ENCODE measurements at regions not wholly inside any gene's neighbourhood (a gene's known extent, or its start where the extent isn't known, plus 50 kb on each side); places are given as distances from the start of the nearest gene placed in this dataset.

DNA sequence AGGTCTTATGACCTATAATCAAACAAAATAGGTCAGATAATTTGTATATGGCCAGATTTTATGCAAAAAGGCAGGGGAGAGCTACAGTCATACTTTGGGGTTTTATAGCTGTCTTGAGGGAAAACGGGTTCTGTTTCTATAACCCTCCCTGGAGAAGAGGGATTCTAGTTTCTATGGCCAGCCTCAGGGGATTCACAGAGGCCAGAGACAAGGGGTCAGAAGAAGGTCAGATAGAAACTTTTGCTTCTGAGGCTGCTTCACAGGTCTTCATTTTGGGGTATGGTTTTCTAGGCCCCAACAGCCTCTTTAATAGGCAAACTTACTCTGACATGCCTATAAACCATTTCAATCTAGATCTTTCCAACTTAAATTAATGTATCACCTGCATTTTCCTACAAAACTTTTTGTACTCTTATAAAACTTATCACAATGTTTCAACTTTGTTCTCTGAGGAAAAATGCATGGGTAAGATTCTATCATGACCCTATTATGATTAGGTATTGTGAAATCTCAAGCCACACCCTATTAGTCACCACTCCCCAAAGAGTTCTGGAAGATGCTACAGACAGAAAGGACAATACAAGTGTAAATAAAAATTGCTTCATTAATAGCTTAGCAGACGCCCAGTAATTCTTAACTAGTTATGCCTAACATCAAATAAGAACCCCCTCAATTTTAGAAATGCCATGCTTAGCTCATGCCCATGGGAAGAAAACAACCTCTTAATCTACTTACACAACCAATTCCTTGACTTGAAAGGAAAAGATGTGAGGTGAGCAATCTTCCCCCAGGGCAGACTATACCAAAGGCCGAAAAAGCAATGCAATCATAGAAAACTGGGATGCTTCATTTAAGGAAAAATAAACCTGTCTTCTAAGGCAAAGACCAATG is 396.6 kb downstream of the TLR4 start:
- no peaks in the 10 kb centered on the region for H3K9me3 ChIP-seq (ENCODE audit: control insufficient read depth in 2 of 2, low read length in 2 of 2)
- no peaks in the 10 kb centered on the region for H3K36me3 ChIP-seq (ENCODE audit: control insufficient read depth in 2 of 2, insufficient read depth in 2 of 2, low read length in 2 of 2)
- H3K9ac ChIP-seq (ENCODE audit: low read length in 2 of 2): no peak overlapping the region
- H3K27ac ChIP-seq (ENCODE audit: low read length): no peak overlapping the region
- H3K4me1 ChIP-seq (ENCODE audit: control insufficient read depth, insufficient read depth, low read length): no peaks in the 10 kb centered on the region
- no peaks in the 10 kb centered on the region for H3K27me3 ChIP-seq (ENCODE audit: control insufficient read depth in 1 of 2, insufficient read depth in 2 of 2, low read length in 2 of 2)
- no peak overlapping the region for H3K4me3 ChIP-seq (ENCODE audit: low read length in 2 of 2)

DNA sequence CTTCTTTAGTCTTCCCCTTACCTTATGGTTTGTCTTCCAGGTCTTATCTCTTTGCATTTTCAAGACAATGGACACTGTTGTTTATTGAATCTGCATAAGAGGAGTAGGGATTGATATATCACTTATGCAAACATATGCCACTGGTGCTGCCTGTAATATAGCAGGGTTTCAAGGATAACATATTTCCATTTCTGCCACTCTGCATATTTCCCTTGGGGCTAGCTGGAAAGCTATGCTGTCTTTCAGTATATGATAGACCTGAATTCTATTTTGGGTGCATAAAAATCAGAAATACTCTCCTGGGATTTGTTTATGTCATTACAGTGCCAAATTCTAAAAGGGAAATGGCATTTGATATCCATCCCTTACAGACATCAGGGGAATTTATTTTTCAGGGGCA is 400.2 kb downstream of the TLR4 start:
- Histone ChIP-seq H3K4me1 (ENCODE audit: control insufficient read depth, insufficient read depth, low read length) (no peaks in the 10 kb centered on the region), H3K9me3 (ENCODE audit: control insufficient read depth in 2 of 2, low read length in 2 of 2) (no peaks in the 10 kb centered on the region), H3K27ac (ENCODE audit: low read length) (no peak overlapping the region), H3K9ac (ENCODE audit: low read length in 2 of 2) (no peak overlapping the region), H3K36me3 (ENCODE audit: control insufficient read depth in 2 of 2, insufficient read depth in 2 of 2, low read length in 2 of 2) (no peaks in the 10 kb centered on the region), H3K27me3 (ENCODE audit: control insufficient read depth in 1 of 2, insufficient read depth in 2 of 2, low read length in 2 of 2) (no peaks in the 10 kb centered on the region), H3K4me3 (ENCODE audit: low read length in 2 of 2) (no peak overlapping the region)

DNA sequence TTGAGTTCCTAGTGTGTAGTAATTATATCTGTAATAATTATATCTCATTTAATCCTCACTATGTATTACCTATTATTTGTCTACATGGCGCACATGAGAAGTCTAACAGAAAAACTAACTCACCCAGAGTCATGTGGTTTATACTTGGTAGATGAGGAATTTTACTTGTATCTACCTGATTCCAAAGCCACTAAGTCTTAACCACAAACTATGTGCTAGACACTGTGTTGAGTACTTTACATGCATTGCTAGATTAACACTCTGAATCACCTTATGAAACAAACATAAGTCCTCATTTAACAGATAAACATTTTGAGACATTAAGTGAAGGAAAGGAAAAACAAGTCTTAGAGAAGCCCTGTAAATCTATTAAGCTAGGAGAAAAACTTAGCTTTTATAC is 404.8 kb downstream of the TLR4 start:
- no peaks in the 10 kb centered on the region for H3K36me3 ChIP-seq (ENCODE audit: control insufficient read depth in 2 of 2, insufficient read depth in 2 of 2, low read length in 2 of 2)
- H3K27me3 ChIP-seq (ENCODE audit: control insufficient read depth in 1 of 2, insufficient read depth in 2 of 2, low read length in 2 of 2): no peaks in the 10 kb centered on the region
- no peak overlapping the region for H3K27ac ChIP-seq (ENCODE audit: low read length)
- no peak overlapping the region for H3K9ac ChIP-seq (ENCODE audit: low read length in 2 of 2)
- H3K9me3 ChIP-seq (ENCODE audit: control insufficient read depth in 2 of 2, low read length in 2 of 2): no peaks in the 10 kb centered on the region
- H3K4me3 ChIP-seq (ENCODE audit: low read length in 2 of 2): no peak overlapping the region
- H3K4me1 ChIP-seq (ENCODE audit: control insufficient read depth, insufficient read depth, low read length): no peaks in the 10 kb centered on the region

DNA sequence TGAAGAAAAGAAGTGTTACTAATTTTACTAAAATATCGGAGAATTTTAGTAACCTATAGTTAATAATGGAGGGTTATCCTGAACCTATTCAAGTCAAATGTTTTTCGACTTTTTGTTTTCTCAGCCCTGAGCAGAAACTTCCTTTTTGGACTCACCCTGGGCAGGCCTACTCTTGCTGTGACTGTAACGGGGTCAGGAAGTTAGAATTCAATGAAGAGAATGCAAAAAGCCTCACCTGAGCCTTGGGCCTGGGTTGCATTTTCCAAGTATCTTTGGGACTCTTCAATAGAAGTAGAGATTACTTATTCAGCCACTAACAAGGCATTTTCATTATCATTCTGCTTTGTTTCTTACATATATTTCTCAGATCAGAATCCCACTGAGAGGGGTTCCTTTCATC is 405.3 kb downstream of the TLR4 start:
- Histone ChIP-seq H3K9me3 (ENCODE audit: control insufficient read depth in 2 of 2, low read length in 2 of 2) (no peaks in the 10 kb centered on the region), H3K36me3 (ENCODE audit: control insufficient read depth in 2 of 2, insufficient read depth in 2 of 2, low read length in 2 of 2) (no peaks in the 10 kb centered on the region), H3K9ac (ENCODE audit: low read length in 2 of 2) (no peak overlapping the region), H3K4me1 (ENCODE audit: control insufficient read depth, insufficient read depth, low read length) (no peaks in the 10 kb centered on the region), H3K27ac (ENCODE audit: low read length) (no peak overlapping the region), H3K27me3 (ENCODE audit: control insufficient read depth in 1 of 2, insufficient read depth in 2 of 2, low read length in 2 of 2) (no peaks in the 10 kb centered on the region), H3K4me3 (ENCODE audit: low read length in 2 of 2) (no peak overlapping the region)

DNA sequence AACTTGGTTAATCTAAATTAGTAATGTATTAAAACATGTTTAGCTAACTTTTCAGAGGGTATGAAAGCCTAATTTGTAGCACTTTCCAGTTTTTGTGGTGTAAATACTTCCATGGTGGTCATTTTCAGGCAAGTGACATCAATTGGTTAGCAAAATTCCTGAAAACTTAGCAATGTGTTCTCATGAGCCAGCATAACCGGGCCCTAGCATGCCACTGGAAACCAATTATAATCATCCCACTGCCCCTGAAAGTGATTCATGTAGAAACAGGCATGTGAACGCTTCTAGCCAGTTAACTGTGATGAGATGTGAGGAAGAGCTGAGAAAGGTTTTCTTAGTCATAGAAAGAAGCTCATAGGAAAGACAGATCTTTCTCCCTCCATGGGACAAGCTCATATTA is 417.2 kb downstream of the TLR4 start:
- no peaks in the 10 kb centered on the region for H3K27me3 ChIP-seq (ENCODE audit: control insufficient read depth in 1 of 2, insufficient read depth in 2 of 2, low read length in 2 of 2)
- H3K36me3 ChIP-seq (ENCODE audit: control insufficient read depth in 2 of 2, insufficient read depth in 2 of 2, low read length in 2 of 2): no peaks in the 10 kb centered on the region
- H3K9ac ChIP-seq (ENCODE audit: low read length in 2 of 2): no peak overlapping the region
- no peak overlapping the region for H3K27ac ChIP-seq (ENCODE audit: low read length)
- H3K4me3 ChIP-seq (ENCODE audit: low read length in 2 of 2): no peak overlapping the region
- H3K4me1 ChIP-seq (ENCODE audit: control insufficient read depth, insufficient read depth, low read length): no peaks in the 10 kb centered on the region
- H3K9me3 ChIP-seq (ENCODE audit: control insufficient read depth in 2 of 2, low read length in 2 of 2): no peaks in the 10 kb centered on the region

DNA sequence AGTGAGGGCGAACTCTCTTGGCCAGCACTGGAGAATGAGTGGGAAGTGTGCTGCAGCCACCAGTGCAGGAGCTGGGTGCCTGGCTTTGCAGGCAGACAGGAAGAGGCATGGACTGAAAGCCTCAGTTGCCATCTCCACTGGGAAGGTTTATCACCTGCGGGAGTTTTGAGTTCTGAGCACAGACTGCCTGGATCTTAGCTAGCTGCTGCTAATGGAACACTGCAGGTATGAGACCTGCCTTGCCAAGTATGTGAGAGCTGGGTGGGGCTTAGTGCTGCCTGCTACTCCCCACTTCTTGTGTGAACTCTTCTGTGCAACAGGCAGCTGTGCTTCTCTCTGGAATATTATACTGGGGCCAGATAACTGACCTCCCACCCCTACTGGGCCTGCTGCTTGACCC is 424.1 kb downstream of the TLR4 start:
- Histone ChIP-seq H3K4me1 (ENCODE audit: control insufficient read depth, insufficient read depth, low read length) (no peaks in the 10 kb centered on the region), H3K9ac (ENCODE audit: low read length in 2 of 2) (no peak overlapping the region), H3K36me3 (ENCODE audit: control insufficient read depth in 2 of 2, insufficient read depth in 2 of 2, low read length in 2 of 2) (no peaks in the 10 kb centered on the region), H3K4me3 (ENCODE audit: low read length in 2 of 2) (no peak overlapping the region), H3K9me3 (ENCODE audit: control insufficient read depth in 2 of 2, low read length in 2 of 2) (peaks cover 0 to 3% of the 10 kb centered on the region in 2 donors), H3K27ac (ENCODE audit: low read length) (no peak overlapping the region), H3K27me3 (ENCODE audit: control insufficient read depth in 1 of 2, insufficient read depth in 2 of 2, low read length in 2 of 2) (no peaks in the 10 kb centered on the region)

DNA sequence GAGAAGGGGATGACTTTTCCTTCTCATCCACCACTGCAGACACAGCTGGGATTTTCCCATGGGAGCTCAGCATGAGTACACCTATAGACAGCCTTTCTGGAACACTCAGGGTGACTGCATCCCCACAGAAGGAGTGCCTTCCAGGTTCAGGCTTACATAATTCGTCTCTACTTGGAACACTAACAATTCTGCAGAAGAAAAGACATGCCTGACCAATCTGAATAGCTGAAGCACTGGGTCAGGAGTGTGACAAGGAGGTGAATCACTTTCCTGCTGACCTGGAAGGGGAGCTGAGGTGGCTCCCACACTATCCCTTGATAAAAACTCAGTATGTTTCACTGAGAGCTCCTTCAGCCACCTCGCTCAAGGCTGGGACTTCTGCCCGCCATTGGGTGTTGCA is 425.3 kb downstream of the TLR4 start:
- Histone ChIP-seq H3K27ac (ENCODE audit: low read length) (no peak overlapping the region), H3K4me1 (ENCODE audit: control insufficient read depth, insufficient read depth, low read length) (no peaks in the 10 kb centered on the region), H3K9ac (ENCODE audit: low read length in 2 of 2) (no peak overlapping the region), H3K27me3 (ENCODE audit: control insufficient read depth in 1 of 2, insufficient read depth in 2 of 2, low read length in 2 of 2) (no peaks in the 10 kb centered on the region), H3K9me3 (ENCODE audit: control insufficient read depth in 2 of 2, low read length in 2 of 2) (peaks cover 0 to 3% of the 10 kb centered on the region in 2 donors), H3K4me3 (ENCODE audit: low read length in 2 of 2) (no peak overlapping the region), H3K36me3 (ENCODE audit: control insufficient read depth in 2 of 2, insufficient read depth in 2 of 2, low read length in 2 of 2) (no peaks in the 10 kb centered on the region)

DNA sequence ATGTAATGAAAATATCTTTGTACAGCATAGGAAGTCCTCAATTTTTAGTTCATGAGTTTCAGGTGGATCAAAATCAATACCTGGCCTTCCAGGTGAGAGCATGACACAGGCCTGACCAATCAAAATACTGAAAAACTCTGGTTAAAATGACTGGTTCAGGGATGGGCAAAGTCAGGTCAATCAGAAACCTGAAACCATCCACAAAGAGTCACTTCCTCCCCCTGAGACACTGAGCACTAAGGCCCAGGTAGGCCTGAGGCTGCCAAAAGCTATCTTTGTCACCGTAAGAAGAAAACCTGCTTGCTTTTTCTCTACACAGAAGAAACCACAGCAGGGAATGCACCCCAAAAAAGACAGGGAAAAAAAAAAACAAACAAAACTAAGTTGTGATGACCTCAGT is 444.8 kb downstream of the TLR4 start:
- Histone ChIP-seq H3K9me3 (ENCODE audit: control insufficient read depth in 2 of 2, low read length in 2 of 2) (no peaks in the 10 kb centered on the region), H3K27me3 (ENCODE audit: control insufficient read depth in 1 of 2, insufficient read depth in 2 of 2, low read length in 2 of 2) (no peaks in the 10 kb centered on the region), H3K9ac (ENCODE audit: low read length in 2 of 2) (no peak overlapping the region), H3K4me1 (ENCODE audit: control insufficient read depth, insufficient read depth, low read length) (no peaks in the 10 kb centered on the region), H3K36me3 (ENCODE audit: control insufficient read depth in 2 of 2, insufficient read depth in 2 of 2, low read length in 2 of 2) (no peaks in the 10 kb centered on the region), H3K4me3 (ENCODE audit: low read length in 2 of 2) (no peak overlapping the region), H3K27ac (ENCODE audit: low read length) (no peak overlapping the region)

DNA sequence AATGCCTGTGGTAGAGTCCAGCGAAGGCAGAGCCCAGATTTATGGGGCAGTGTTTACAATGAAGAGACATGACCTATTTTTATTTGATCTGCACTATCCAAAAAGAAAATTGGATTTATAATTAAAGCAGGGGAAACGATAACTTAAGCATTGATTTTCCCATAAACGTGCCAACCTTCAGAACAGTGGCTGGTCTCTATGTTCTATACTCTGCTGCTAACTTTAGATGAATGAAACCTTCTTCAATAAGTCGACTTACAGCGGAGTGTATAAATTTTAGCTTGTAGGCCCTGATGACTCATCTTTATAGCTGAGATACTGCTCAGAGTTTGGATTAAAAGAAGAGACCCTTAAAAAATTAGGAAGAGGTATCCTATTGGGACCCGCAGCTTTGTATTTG is 452.6 kb downstream of the TLR4 start:
- H3K27ac ChIP-seq (ENCODE audit: low read length): no peak overlapping the region
- H3K36me3 ChIP-seq (ENCODE audit: control insufficient read depth in 2 of 2, insufficient read depth in 2 of 2, low read length in 2 of 2): no peaks in the 10 kb centered on the region
- no peaks in the 10 kb centered on the region for H3K9me3 ChIP-seq (ENCODE audit: control insufficient read depth in 2 of 2, low read length in 2 of 2)
- no peaks in the 10 kb centered on the region for H3K27me3 ChIP-seq (ENCODE audit: control insufficient read depth in 1 of 2, insufficient read depth in 2 of 2, low read length in 2 of 2)
- H3K9ac ChIP-seq (ENCODE audit: low read length in 2 of 2): no peak overlapping the region
- H3K4me1 ChIP-seq (ENCODE audit: control insufficient read depth, insufficient read depth, low read length): no peaks in the 10 kb centered on the region
- H3K4me3 ChIP-seq (ENCODE audit: low read length in 2 of 2): no peak overlapping the region

DNA sequence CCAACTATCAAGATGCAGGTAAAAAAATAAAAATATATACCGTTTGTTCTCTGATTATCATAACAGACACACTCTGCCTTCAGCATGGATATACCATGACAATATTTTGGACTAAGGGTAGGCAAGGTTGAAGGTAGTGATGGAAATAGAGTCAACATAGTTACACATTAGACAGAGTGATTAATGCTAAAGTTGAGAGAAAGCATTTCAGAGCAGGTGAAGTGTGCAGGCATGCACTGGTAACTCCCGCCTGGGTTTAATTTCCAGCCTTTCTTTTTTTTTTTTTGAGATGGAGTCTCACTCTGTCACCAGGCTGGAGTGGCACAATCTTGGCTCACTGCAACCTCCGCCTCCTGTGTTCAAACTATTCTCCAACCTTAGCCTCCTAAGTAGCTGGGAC is 458.5 kb downstream of the TLR4 start:
- no peak overlapping the region for H3K9ac ChIP-seq (ENCODE audit: low read length in 2 of 2)
- no peaks in the 10 kb centered on the region for H3K36me3 ChIP-seq (ENCODE audit: control insufficient read depth in 2 of 2, insufficient read depth in 2 of 2, low read length in 2 of 2)
- no peak overlapping the region for H3K27ac ChIP-seq (ENCODE audit: low read length)
- H3K9me3 ChIP-seq (ENCODE audit: control insufficient read depth in 2 of 2, low read length in 2 of 2): no peaks in the 10 kb centered on the region
- H3K27me3 ChIP-seq (ENCODE audit: control insufficient read depth in 1 of 2, insufficient read depth in 2 of 2, low read length in 2 of 2): no peaks in the 10 kb centered on the region
- no peaks in the 10 kb centered on the region for H3K4me1 ChIP-seq (ENCODE audit: control insufficient read depth, insufficient read depth, low read length)
- H3K4me3 ChIP-seq (ENCODE audit: low read length in 2 of 2): no peak overlapping the region

DNA sequence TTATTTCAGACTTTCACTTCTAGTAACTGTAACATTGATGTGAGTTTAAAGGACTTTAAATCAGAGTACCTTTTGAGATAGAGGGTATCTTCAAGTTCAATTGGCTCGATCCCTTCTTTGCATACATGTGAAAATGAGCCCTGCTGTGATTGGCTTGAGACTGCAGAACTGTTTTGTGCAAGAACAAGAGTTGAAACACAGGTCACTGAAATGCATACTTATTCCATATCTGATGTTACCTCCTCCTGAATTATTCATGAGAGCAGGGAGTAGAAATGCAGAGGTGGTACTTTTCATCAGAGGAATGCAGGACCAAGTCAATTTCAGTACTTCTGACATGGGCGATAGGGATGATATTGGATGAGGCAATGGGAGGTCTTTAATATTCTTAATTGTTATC is 459.5 kb downstream of the TLR4 start:
- Histone ChIP-seq H3K27me3 (ENCODE audit: control insufficient read depth in 1 of 2, insufficient read depth in 2 of 2, low read length in 2 of 2) (no peaks in the 10 kb centered on the region), H3K9me3 (ENCODE audit: control insufficient read depth in 2 of 2, low read length in 2 of 2) (no peaks in the 10 kb centered on the region), H3K9ac (ENCODE audit: low read length in 2 of 2) (no peak overlapping the region), H3K4me1 (ENCODE audit: control insufficient read depth, insufficient read depth, low read length) (no peaks in the 10 kb centered on the region), H3K27ac (ENCODE audit: low read length) (no peak overlapping the region), H3K4me3 (ENCODE audit: low read length in 2 of 2) (no peak overlapping the region), H3K36me3 (ENCODE audit: control insufficient read depth in 2 of 2, insufficient read depth in 2 of 2, low read length in 2 of 2) (no peaks in the 10 kb centered on the region)

Measured in stomach smooth muscle (tissue), 2 donors.